ENCODE measurements at regions not wholly inside any gene's neighbourhood (a gene's known extent, or its start where the extent isn't known, plus 50 kb on each side); places are given as distances from the start of the nearest gene placed in this dataset.

GRCh38 chr2:64283641-64284361 lies 139.6 kb upstream of the PELI1 start:
- TF ChIP-seq CTCF (IDR thresholded peaks at IDR 0.05; ENCODE audit: low read depth, low read length) = no peak
- TF ChIP-seq EZH2phosphoT487 (IDR thresholded peaks at IDR 0.05; ENCODE audit: low read depth) = no peak

Measured in OCI-LY3 (cell line).